Calu3 (cell line): ENCODE measurements at regions not wholly inside any gene's neighbourhood (a gene's known extent, or its start where the extent isn't known, plus 50 kb on each side); places are given as distances from the start of the nearest gene placed in this dataset.

Experiments
- BruUV-seq: library from RNA; stranded (reverse); fragments of 400-500 nt; replicated peaks from 2 replicates; lab custom pipeline; 2021; lab: Mats Ljungman, UMichigan
- CTCF ChIA-PET: fragments of 300-600 bp; sonication (Branson Sonifier 250); formaldehyde crosslinking; loops from one replicate; lab custom pipeline; 2022; ENCODE audit warnings: antibody characterized with exemption; lab: Charles Lee
- DNase-seq: peaks from one replicate; pipeline ENCODE4 v3.0.0; 2022
- H3K27ac Mint-ChIP-seq: one replicate; pipeline ENCODE4 v1.8.0; 2022; ENCODE audit warnings: mixed read lengths; ENCODE audit not compliant: unreplicated experiment
- H3K27me3 Mint-ChIP-seq: one replicate; pipeline ENCODE4 v1.8.0; 2022; ENCODE audit warnings: mixed read lengths; ENCODE audit not compliant: unreplicated experiment
- H3K36me3 Mint-ChIP-seq: one replicate; pipeline ENCODE4 v1.8.0; 2022; ENCODE audit warnings: mild to moderate bottlenecking, moderate library complexity, mixed read lengths; ENCODE audit not compliant: insufficient read depth, unreplicated experiment
- H3K4me1 Mint-ChIP-seq: one replicate; pipeline ENCODE4 v1.8.0; 2022; ENCODE audit warnings: mild to moderate bottlenecking, low read depth, mixed read lengths; ENCODE audit not compliant: unreplicated experiment
- H3K4me3 Mint-ChIP-seq: one replicate; pipeline ENCODE4 v1.8.0; 2022; ENCODE audit warnings: mild to moderate bottlenecking, low read depth, moderate library complexity, mixed read lengths; ENCODE audit not compliant: unreplicated experiment
- H3K9me3 Mint-ChIP-seq: one replicate; pipeline ENCODE4 v1.8.0; 2022; ENCODE audit warnings: low read depth, mixed read lengths; ENCODE audit not compliant: unreplicated experiment
- intact Hi-C: fragments of 100-400 bp; cut with micrococcal nuclease; formaldehyde crosslinking; loops from one replicate; pipeline ENCODE4 v1.10.0; 2022; ENCODE audit not compliant: unreplicated experiment
- TF ChIP-seq, protein P1 (sequence below): fragments of 200-600 bp; IDR thresholded peaks from one replicate; pipeline ENCODE4 v1.8.0; 2022; ENCODE audit warnings: antibody characterized with exemption; ENCODE audit not compliant: unreplicated experiment

- CTCF ChIA-PET, result no interaction called here
- DNase-seq, result no peak
- no TSS peak for BruUV-seq
- no peak overlapping the region for H3K27ac Mint-ChIP-seq
- TF ChIP-seq, protein P1, sequence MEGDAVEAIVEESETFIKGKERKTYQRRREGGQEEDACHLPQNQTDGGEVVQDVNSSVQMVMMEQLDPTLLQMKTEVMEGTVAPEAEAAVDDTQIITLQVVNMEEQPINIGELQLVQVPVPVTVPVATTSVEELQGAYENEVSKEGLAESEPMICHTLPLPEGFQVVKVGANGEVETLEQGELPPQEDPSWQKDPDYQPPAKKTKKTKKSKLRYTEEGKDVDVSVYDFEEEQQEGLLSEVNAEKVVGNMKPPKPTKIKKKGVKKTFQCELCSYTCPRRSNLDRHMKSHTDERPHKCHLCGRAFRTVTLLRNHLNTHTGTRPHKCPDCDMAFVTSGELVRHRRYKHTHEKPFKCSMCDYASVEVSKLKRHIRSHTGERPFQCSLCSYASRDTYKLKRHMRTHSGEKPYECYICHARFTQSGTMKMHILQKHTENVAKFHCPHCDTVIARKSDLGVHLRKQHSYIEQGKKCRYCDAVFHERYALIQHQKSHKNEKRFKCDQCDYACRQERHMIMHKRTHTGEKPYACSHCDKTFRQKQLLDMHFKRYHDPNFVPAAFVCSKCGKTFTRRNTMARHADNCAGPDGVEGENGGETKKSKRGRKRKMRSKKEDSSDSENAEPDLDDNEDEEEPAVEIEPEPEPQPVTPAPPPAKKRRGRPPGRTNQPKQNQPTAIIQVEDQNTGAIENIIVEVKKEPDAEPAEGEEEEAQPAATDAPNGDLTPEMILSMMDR, result no peak
- no peak overlapping the region for H3K4me3 Mint-ChIP-seq
- peaks cover 3% of the 10 kb centered on the region for H3K9me3 Mint-ChIP-seq
- peaks cover 29% of the 10 kb centered on the region for H3K4me1 Mint-ChIP-seq
- intact Hi-C loops, result no loop called here
- H3K36me3 Mint-ChIP-seq, result no peaks in the 10 kb centered on the region
- H3K27me3 Mint-ChIP-seq, result peaks cover 8% of the 10 kb centered on the region
Measured at GRCh38 chr20:58072695-58073671, 155.5 kb downstream of the ANKRD60 start.

GRCh38 chr20:58071991-58072390, 156.5 kb downstream of the ANKRD60 start:
- intact Hi-C loops, result no loop called here
- TF ChIP-seq, protein P1, result no peak
- no peak overlapping the region for H3K4me3 Mint-ChIP-seq
- H3K36me3 Mint-ChIP-seq, result no peaks in the 10 kb centered on the region
- CTCF ChIA-PET, result no interaction called here
- BruUV-seq, result no TSS peak
- DNase-seq, result no peak
- H3K4me1 Mint-ChIP-seq, result peaks cover 29% of the 10 kb centered on the region
- peaks cover 3% of the 10 kb centered on the region for H3K9me3 Mint-ChIP-seq
- H3K27ac Mint-ChIP-seq, result no peak overlapping the region
- H3K27me3 Mint-ChIP-seq, result peaks cover 8% of the 10 kb centered on the region

DNA sequence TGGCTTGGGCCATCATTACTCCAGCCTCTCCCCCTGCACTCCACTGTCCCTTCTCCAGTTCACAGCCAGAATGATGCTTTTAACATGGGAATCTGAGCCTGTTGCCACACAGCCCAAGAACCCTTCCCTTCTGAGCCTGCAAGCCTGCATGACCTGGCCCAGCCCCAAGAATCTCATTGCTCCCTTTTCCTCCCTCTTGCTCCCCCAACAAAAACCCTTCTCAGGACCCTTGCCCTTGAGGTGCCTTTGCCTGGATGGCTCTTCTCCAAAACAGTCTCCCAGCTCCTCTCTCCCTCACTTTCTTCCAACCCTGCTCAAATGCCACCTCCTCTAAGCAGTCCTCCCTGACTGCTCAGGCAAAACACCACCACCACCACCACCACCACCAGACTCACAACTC, 157.2 kb downstream of the ANKRD60 start:
- CTCF ChIA-PET, result interaction anchor here (0.6 to 1.1 kb wide), 2 partner anchors 12 to 149 kb away, joined by 3 to 4 read pairs; no protein-coding TSS in a partner anchor

DNA sequence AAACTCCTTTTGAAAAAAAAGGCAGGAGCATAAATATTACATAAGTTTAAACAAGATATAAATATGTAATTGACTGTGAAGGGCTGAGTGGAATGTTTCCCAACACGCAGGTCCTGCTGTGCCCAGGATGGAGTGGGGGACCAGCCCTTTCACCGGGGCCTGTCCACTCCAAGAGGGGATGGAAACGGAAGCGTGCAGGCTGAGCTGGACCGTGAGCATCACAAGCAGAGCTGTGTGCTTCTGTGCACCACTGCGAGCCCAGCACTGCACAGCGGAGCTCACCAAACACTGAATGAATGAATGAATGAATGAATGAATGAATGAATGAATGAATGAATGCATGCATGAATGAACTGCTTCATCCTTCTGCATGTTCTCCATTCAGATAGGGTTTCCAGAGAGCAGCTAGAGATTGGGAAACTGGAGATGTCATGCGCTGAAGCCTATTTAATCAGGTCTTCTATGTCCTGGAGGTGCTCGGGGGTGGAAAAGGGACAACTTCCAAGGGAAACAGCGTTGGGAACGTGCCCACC, 157.7 kb downstream of the ANKRD60 start:
- intact Hi-C loops, result no loop called here
- no TSS peak for BruUV-seq
- no peaks in the 10 kb centered on the region for H3K36me3 Mint-ChIP-seq
- TF ChIP-seq, protein P1, result no peak
- no peak overlapping the region for H3K27ac Mint-ChIP-seq
- DNase-seq, result no peak
- CTCF ChIA-PET, result interaction anchor here (0.5 to 1.1 kb wide), 2 partner anchors 11 to 110 kb away, joined by 3 read pairs; no protein-coding TSS in a partner anchor
- H3K9me3 Mint-ChIP-seq, result peaks cover 2% of the 10 kb centered on the region
- H3K4me1 Mint-ChIP-seq, result peaks cover 32% of the 10 kb centered on the region
- no peak overlapping the region for H3K4me3 Mint-ChIP-seq
- peaks cover 8% of the 10 kb centered on the region for H3K27me3 Mint-ChIP-seq

More for the DNA sequence above, 157.2 kb downstream of the ANKRD60 start:
- Mint-ChIP-seq H3K27ac (no peak overlapping the region), H3K27me3 (peaks cover 8% of the 10 kb centered on the region), H3K4me3 (no peak overlapping the region), H3K36me3 (no peaks in the 10 kb centered on the region), H3K9me3 (peaks cover 3% of the 10 kb centered on the region), H3K4me1 (peaks cover 32% of the 10 kb centered on the region)
- DNase-seq, result no peak
- no TSS peak for BruUV-seq
- TF ChIP-seq, protein P1, result no peak
- intact Hi-C loops, result no loop called here
